Stomach (tissue), 8 donors: ENCODE measurements at regions not wholly inside any gene's neighbourhood (a gene's known extent, or its start where the extent isn't known, plus 50 kb on each side); places are given as distances from the start of the nearest gene placed in this dataset.

Experiments
- DNase-seq, 2 donors: peaks; one replicate each; pipeline versions ENCODE4 v3.0.0 to v3.0.0-alpha.2; 2013 to 2019
- H3K27ac ChIP-seq, 5 donors: fragments of 200-600 bp in 4 of 5; sonication (generic) in 4 of 5; one replicate each; pipeline ENCODE4 v1.5.1; 2013 to 2019; ENCODE audit warnings: mild to moderate bottlenecking in 1 of 5, moderate library complexity in 1 of 5
- H3K27me3 ChIP-seq, 3 donors: fragments of 200-600 bp; sonication (generic); one replicate each; pipeline ENCODE4 v1.5.1; 2017 to 2019; ENCODE audit warnings: mixed run types in 1 of 3
- H3K36me3 ChIP-seq, 4 donors: fragments of 200-600 bp; sonication (generic); 1 replicate in 3 of 4; 2 replicates in 1 of 4; pipeline ENCODE4 v1.5.1; 2016 to 2019
- H3K4me1 ChIP-seq, 4 donors: fragments of 200-600 bp; sonication (generic); one replicate each; pipeline ENCODE4 v1.5.1; 2016 to 2019
- H3K4me3 ChIP-seq, 4 donors: fragments of 200-600 bp; sonication (generic) in 3 of 4; one replicate each; pipeline ENCODE4 v1.5.1; 2016 to 2019; ENCODE audit warnings: mild to moderate bottlenecking in 1 of 4
- H3K9me3 ChIP-seq, 4 donors: fragments of 200-600 bp; sonication (generic); one replicate each; pipeline ENCODE4 v1.5.1; 2016 to 2019
- CTCF ChIP-seq, 7 experiments: fragments of 450-650 bp in 4 of 7; fragments of 200-600 bp in 3 of 7; sonication (generic) in 3 of 7; IDR thresholded peaks; one replicate each; pipeline ENCODE4 v1.5.1; 2016 to 2019; ENCODE audit warnings: antibody characterized with exemption in 7 of 7, control low read depth in 2 of 7, mild to moderate bottlenecking in 1 of 7
- EP300 ChIP-seq: sonication (generic); formaldehyde crosslinking; IDR thresholded peaks from one replicate; pipeline ENCODE4 v1.6.1; 2017; ENCODE audit warnings: antibody characterized with exemption
- POLR2A ChIP-seq, 4 donors: fragments of 450-650 bp; IDR thresholded peaks; one replicate each; pipeline ENCODE4 v1.6.1; 2016; ENCODE audit warnings: antibody characterized with exemption in 4 of 4, control low read depth in 2 of 4, mild to moderate bottlenecking in 1 of 4, moderate library complexity in 1 of 4
- POLR2AphosphoS5 ChIP-seq, 3 donors: sonication (generic); formaldehyde crosslinking; IDR thresholded peaks; one replicate each; pipeline ENCODE4 v1.6.1; 2016; ENCODE audit warnings: antibody characterized with exemption in 3 of 3
- WGBS, 5 donors: extraction: QIAGEN DNeasy Blood & Tissue Kit in 3 of 5; methylation state at CpG; one replicate each; pipeline versions ENCODE4 v1.1.5 to v1.1.7; 2013 to 2018; 5-methylcytosine and 5-hydroxymethylcytosine counted together
- intact Hi-C: fragments of 100-400 bp; cut with DNase I; formaldehyde crosslinking; loops from one replicate; pipeline ENCODE4 v1.15.1; 2023; ENCODE audit warnings: low total_unique reads
- donor health status: healthy with polysubstance abuse.
- donor health status: Bipolar disorder and iron deficiency.
- donor health status: healthy.

DNA sequence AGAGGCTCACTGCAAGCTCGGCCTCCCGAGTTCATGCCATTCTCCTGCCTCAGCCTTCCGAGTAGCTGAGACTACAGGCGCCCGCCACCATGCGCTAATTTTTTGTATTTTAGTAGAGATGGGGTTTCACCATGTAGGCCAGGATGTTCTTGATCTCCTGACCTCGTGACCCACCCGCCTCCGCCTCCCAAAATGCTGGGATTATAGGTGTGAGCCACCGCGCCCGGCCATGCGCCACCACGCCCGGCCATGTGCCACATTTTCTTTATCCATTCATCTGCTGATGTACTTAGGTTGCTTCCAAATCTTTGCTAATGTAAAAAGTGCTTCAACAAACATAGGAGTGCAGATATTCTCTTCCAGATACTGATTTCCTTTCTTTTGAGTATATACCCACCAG lies 408.6 kb downstream of the CAAP1 start:
- no peak for DNase-seq
- H3K27me3 ChIP-seq: no peaks in the 10 kb centered on the region
- TF ChIP-seq POLR2AphosphoS5 (IDR thresholded peaks at IDR 0.05) (no peak), EP300 (no peak), CTCF (IDR thresholded peaks at IDR 0.05) (no peak), POLR2A (IDR thresholded peaks at IDR 0.05) (no peak)
- WGBS, 5 donors: 87 to 94% (median 93%) methylated on average over 15 of the region's 15 CpGs
- H3K9me3 ChIP-seq: peaks cover 0 to 8% (median 0%) of the 10 kb centered on the region in 4 donors
- no peaks in the 10 kb centered on the region for H3K36me3 ChIP-seq
- intact Hi-C loops: no loop called here
- no peak overlapping the region for H3K4me3 ChIP-seq
- H3K4me1 ChIP-seq: no peaks in the 10 kb centered on the region
- H3K27ac ChIP-seq: no peak overlapping the region

DNA sequence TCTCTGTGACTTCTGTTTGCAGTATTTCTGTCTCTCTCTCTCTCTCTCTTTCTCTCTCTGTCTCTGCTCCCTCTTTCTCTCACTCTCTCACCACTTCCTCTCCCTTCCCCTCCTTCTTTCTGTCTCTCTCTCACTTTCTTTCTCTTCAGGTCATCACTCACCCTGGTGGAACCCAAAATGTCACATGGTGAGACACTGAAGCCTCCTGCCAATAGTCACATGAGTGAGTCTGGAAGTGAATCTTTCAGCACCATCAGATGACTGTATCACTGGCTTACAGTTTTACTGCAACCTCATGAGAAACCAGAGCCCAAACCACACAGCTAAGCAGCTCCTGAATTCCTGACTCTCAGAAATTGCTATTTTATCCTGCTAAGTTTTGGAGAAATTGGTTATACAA lies 414.6 kb downstream of the CAAP1 start:
- Histone ChIP-seq H3K27me3 (no peaks in the 10 kb centered on the region), H3K36me3 (no peaks in the 10 kb centered on the region), H3K4me1 (no peaks in the 10 kb centered on the region), H3K9me3 (no peaks in the 10 kb centered on the region), H3K4me3 (no peak overlapping the region), H3K27ac (no peak overlapping the region)
- DNase-seq: no peak
- TF ChIP-seq CTCF (IDR thresholded peaks at IDR 0.05) (no peak), POLR2A (IDR thresholded peaks at IDR 0.05) (no peak), EP300 (no peak)
- intact Hi-C loops: no loop called here

- intact Hi-C loops: no loop called here
- H3K36me3 ChIP-seq: no peaks in the 10 kb centered on the region
Measured at GRCh38 chr9:26471261-26471660, 421.3 kb downstream of the CAAP1 start.

GRCh38 chr9:26470284-26470683 lies 422.3 kb downstream of the CAAP1 start:
- Histone ChIP-seq H3K9me3 (peaks cover 0 to 26% (median 7%) of the 10 kb centered on the region in 4 donors), H3K4me1 (no peaks in the 10 kb centered on the region), H3K27me3 (no peaks in the 10 kb centered on the region), H3K4me3 (no peak overlapping the region), H3K27ac (no peak overlapping the region), H3K36me3 (no peaks in the 10 kb centered on the region)
- DNase-seq: no peak
- whole genome bisulfite sequencing, 5 donors: 48 to 59% (median 57%) methylated on average over 2 of the region's 2 CpGs
- intact Hi-C loops: no loop called here
- TF ChIP-seq EP300 (no peak), POLR2AphosphoS5 (IDR thresholded peaks at IDR 0.05) (no peak), POLR2A (IDR thresholded peaks at IDR 0.05) (no peak), CTCF (IDR thresholded peaks at IDR 0.05) (no peak)

More at GRCh38 chr9:26471261-26471660, 421.3 kb downstream of the CAAP1 start:
- Histone ChIP-seq H3K27me3 (no peaks in the 10 kb centered on the region), H3K4me3 (no peak overlapping the region), H3K4me1 (no peaks in the 10 kb centered on the region), H3K27ac (no peak overlapping the region), H3K9me3 (peaks cover 0 to 20% (median 7%) of the 10 kb centered on the region in 4 donors)
- TF ChIP-seq CTCF (IDR thresholded peaks at IDR 0.05) (no peak), EP300 (no peak), POLR2AphosphoS5 (IDR thresholded peaks at IDR 0.05) (no peak), POLR2A (IDR thresholded peaks at IDR 0.05) (no peak)
- 77 to 89% (median 78%) methylated on average over 2 of the region's 2 CpGs for WGBS, 5 donors
- DNase-seq: no peak
